ENCODE measurements at regions not wholly inside any gene's neighbourhood (a gene's known extent, or its start where the extent isn't known, plus 50 kb on each side); places are given as distances from the start of the nearest gene placed in this dataset.

- no peak overlapping the region for H3K27ac ChIP-seq
- no peaks in the 10 kb centered on the region for H3K79me2 ChIP-seq
- no peak overlapping the region for H3K4me2 ChIP-seq (ENCODE audit: low read length)
- H3K9ac ChIP-seq, result no peak overlapping the region
- no peak overlapping the region for H2AFZ ChIP-seq
- no peaks in the 10 kb centered on the region for H3K27me3 ChIP-seq (ENCODE audit: control insufficient read depth, insufficient read depth, low read length)
- no peaks in the 10 kb centered on the region for H3K4me1 ChIP-seq
- no peaks in the 10 kb centered on the region for H3K9me3 ChIP-seq (ENCODE audit: control insufficient read depth, low read length)
- H3K4me3 ChIP-seq (ENCODE audit: low read depth, low read length), result no peak overlapping the region
- H3K36me3 ChIP-seq (ENCODE audit: control insufficient read depth, insufficient read depth, low read length), result no peaks in the 10 kb centered on the region
- TF ChIP-seq CTCF (IDR thresholded peaks at IDR 0.05), result no peak
Measured at GRCh38 chr3:94928921-94929320, 866.1 kb downstream of the NSUN3 start.

- no peaks in the 10 kb centered on the region for H3K36me3 ChIP-seq (ENCODE audit: control insufficient read depth, insufficient read depth, low read length)
- no peak overlapping the region for H3K4me3 ChIP-seq (ENCODE audit: low read depth, low read length)
Measured at GRCh38 chr3:94935738-94936580, 873.1 kb downstream of the NSUN3 start.

GRCh38 chr3:94937980-94938379 is 875.1 kb downstream of the NSUN3 start:
- Histone ChIP-seq H3K27ac (no peak overlapping the region), H3K4me3 (ENCODE audit: low read depth, low read length) (no peak overlapping the region), H3K4me2 (ENCODE audit: low read length) (no peak overlapping the region), H3K4me1 (no peaks in the 10 kb centered on the region), H3K9me3 (ENCODE audit: control insufficient read depth, low read length) (no peaks in the 10 kb centered on the region), H3K36me3 (ENCODE audit: control insufficient read depth, insufficient read depth, low read length) (no peaks in the 10 kb centered on the region), H3K79me2 (no peaks in the 10 kb centered on the region), H3K9ac (no peak overlapping the region), H2AFZ (no peak overlapping the region), H3K27me3 (ENCODE audit: control insufficient read depth, insufficient read depth, low read length) (no peaks in the 10 kb centered on the region)
- no peak for TF ChIP-seq CTCF (IDR thresholded peaks at IDR 0.05)

More at GRCh38 chr3:94935738-94936580, 873.1 kb downstream of the NSUN3 start:
- H3K9ac ChIP-seq, result no peak overlapping the region
- H3K9me3 ChIP-seq (ENCODE audit: control insufficient read depth, low read length), result no peaks in the 10 kb centered on the region
- no peaks in the 10 kb centered on the region for H3K27me3 ChIP-seq (ENCODE audit: control insufficient read depth, insufficient read depth, low read length)
- H2AFZ ChIP-seq, result no peak overlapping the region
- TF ChIP-seq CTCF (IDR thresholded peaks at IDR 0.05), result no peak
- no peak overlapping the region for H3K4me2 ChIP-seq (ENCODE audit: low read length)
- no peaks in the 10 kb centered on the region for H3K79me2 ChIP-seq
- H3K4me1 ChIP-seq, result no peaks in the 10 kb centered on the region
- H3K27ac ChIP-seq, result no peak overlapping the region

GRCh38 chr3:94946683-94947082 is 883.8 kb downstream of the NSUN3 start:
- Histone ChIP-seq H3K79me2 (no peaks in the 10 kb centered on the region), H3K27me3 (ENCODE audit: control insufficient read depth, insufficient read depth, low read length) (no peaks in the 10 kb centered on the region), H3K27ac (no peak overlapping the region), H3K36me3 (ENCODE audit: control insufficient read depth, insufficient read depth, low read length) (no peaks in the 10 kb centered on the region), H3K9ac (no peak overlapping the region), H3K4me2 (ENCODE audit: low read length) (no peak overlapping the region), H3K9me3 (ENCODE audit: control insufficient read depth, low read length) (no peaks in the 10 kb centered on the region), H3K4me1 (no peaks in the 10 kb centered on the region), H2AFZ (no peak overlapping the region), H3K4me3 (ENCODE audit: low read depth, low read length) (no peak overlapping the region)
- TF ChIP-seq CTCF (IDR thresholded peaks at IDR 0.05), result no peak

All from parathyroid adenoma (tissue), 2 donors.